ENCODE measurements at regions not wholly inside any gene's neighbourhood (a gene's known extent, or its start where the extent isn't known, plus 50 kb on each side); places are given as distances from the start of the nearest gene placed in this dataset.

DNA sequence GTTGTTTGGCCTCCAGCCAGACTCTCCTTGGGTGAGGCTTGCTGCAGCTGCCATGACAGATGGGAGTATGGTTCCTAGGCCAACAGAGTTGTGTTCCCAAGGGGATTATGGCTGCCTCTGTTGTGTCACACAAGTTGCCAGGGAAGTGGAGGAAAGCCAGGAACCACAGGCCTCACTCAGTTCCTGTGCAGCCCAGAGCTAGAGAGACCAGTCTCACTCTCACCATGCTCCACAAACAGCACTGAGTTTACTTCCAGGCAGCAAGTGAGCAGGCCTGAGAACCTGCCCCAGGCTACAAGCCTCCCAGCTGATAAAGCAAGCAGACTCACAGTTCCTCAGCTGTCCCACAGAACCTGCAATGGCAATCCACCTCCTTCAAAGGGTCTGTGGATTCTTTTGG, 273.6 kb upstream of the TAS2R1 start:
- TF ChIP-seq EP300 (IDR thresholded peaks at IDR 0.05), result no peak
- no peak for TF ChIP-seq POLR2AphosphoS5 (IDR thresholded peaks at IDR 0.05)
- TF ChIP-seq, protein P1, sequence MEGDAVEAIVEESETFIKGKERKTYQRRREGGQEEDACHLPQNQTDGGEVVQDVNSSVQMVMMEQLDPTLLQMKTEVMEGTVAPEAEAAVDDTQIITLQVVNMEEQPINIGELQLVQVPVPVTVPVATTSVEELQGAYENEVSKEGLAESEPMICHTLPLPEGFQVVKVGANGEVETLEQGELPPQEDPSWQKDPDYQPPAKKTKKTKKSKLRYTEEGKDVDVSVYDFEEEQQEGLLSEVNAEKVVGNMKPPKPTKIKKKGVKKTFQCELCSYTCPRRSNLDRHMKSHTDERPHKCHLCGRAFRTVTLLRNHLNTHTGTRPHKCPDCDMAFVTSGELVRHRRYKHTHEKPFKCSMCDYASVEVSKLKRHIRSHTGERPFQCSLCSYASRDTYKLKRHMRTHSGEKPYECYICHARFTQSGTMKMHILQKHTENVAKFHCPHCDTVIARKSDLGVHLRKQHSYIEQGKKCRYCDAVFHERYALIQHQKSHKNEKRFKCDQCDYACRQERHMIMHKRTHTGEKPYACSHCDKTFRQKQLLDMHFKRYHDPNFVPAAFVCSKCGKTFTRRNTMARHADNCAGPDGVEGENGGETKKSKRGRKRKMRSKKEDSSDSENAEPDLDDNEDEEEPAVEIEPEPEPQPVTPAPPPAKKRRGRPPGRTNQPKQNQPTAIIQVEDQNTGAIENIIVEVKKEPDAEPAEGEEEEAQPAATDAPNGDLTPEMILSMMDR (IDR thresholded peaks at IDR 0.05), result no peak
- TF ChIP-seq POLR2A (IDR thresholded peaks at IDR 0.05), result no peak

All from gastroesophageal sphincter (tissue), 3 donors.